HT1080 (cell line): ENCODE measurements at regions not wholly inside any gene's neighbourhood (a gene's known extent, or its start where the extent isn't known, plus 50 kb on each side); places are given as distances from the start of the nearest gene placed in this dataset.
"Not testable (repeated sequence)": the region's sequence is repeated elsewhere in the genome, so short reads cannot be mapped to it uniquely, and the experiment has no call there.

Experiments used
- DNase-seq: peaks from one replicate; pipeline ENCODE4 v3.0.0-alpha.2; 2015; ENCODE audit warnings: low read depth

GRCh38 chr2:18991177-18992168 lies 366.9 kb downstream of the OSR1 start:
- peak; percentile 71 for DNase-seq

DNA sequence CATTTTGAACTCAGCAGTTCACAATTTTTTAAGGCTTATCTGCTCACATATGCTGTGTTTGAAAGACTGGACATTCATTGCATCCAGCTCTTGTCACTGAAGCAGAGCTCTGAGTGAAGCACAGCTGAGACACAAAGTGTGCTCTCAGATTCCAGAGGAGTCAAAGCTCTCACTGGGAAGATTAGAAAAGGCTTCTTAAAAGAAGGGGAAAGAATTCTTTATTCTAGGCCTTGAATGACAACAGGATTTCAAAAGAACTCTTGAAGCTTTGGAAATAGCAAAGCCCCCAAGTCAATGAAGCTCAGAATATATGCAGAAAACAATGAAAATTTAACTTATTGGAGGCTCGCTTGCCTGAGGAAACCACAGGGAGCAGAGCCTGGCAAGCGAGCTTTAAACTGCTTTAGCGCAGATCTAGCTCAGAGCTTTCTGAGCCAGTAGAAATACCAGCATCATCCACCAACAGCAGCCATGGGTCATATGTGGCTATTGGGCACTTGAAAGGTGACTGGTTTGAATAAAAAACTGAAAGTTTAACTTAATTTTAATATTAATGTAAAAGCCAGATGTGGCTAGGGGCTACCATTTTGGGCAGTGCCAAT lies 369.7 kb downstream of the OSR1 start:
- DNase-seq: no peak

- peak; percentile 85 for DNase-seq
Observed at GRCh38 chr2:18987592-18988073, 370.8 kb downstream of the OSR1 start.

- DNase-seq: no peak
Observed at GRCh38 chr2:18987016-18987415, 371.4 kb downstream of the OSR1 start.

DNA sequence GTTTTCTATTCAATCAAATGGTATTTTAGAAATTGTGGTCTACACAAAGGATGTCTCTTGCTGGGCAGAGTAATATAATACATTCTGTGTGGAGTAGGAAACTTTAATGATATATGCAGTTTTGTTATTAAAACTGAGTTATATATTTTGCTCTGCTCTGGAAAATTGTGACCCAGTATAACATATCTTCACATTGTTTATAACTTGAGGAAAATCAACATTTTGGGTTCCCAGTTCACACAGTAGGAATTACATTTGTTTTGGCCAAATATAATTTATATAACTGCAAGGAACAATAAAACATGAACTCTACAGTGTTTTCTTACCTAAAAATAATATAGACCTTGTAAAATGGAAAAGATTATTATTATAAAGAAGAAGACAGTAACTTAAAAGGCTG lies 372.4 kb downstream of the OSR1 start:
- DNase-seq: no peak

DNA sequence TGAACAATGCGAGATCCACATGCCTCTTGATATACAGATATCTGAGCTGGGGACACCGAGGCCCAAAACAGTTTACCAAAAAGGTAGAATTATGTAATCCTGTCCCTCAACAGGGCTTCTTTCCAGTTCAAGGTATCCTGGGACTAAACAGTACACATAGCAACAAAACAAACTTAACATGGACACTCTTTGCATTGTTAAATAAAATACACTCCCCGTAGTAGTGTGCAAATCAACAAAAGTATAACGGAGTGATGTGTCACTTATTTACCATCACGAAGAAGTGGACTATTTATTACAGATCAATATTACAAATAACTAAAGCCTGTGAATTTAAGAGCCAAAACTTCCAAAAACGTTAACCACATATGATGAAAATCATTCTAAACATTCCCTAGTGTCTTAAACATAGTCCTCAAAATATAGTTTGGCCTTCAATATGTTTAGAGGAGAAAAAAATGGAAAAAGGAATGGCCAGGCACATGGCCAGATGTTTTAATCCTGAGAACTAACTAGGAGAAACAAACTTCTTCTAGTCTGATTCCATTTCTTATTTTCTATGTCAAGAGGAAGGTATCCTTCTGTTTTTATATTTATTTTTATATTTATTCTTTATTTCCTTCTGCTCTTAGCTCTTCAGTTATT lies 377.5 kb downstream of the OSR1 start:
- DNase-seq: no peak

DNA sequence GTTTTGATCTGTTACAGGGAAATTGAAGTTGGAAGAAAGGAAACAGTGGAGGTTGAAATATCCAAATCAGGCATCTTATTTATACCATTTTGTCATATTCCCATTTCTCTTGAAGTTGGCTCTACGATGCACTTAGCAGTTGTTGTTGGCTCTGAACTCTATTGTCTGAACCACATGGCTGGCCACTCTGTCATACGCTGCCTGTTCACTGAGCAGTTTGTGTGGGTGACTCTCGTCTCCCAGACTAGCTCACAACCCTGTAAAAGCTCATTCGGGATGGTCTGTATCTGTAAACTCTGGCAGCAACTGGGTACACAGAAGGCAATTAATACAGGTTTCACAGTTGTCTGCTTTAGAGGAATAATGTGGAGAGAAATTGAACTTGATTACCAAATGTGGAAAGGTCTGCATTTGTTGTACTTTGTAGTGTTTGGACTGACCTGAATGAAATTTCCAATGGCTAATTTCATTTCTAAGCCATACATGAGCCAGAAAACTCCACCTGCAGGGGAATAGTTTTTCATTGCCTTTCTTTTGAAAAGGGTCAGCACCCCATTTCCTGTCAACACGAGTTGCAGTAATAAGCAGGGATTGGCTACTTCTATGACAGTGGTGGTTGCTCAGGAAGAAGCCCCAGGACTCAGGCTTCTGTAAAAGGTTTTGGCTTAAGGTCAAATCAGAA lies 378.2 kb downstream of the OSR1 start:
- no peak for DNase-seq

GRCh38 chr2:18977409-18977808 lies 381.0 kb downstream of the OSR1 start:
- no peak for DNase-seq

GRCh38 chr2:18976168-18976961 lies 382.1 kb downstream of the OSR1 start:
- peak; percentile 82 for DNase-seq

- no peak for DNase-seq
Observed at GRCh38 chr2:18975506-18976167, 382.8 kb downstream of the OSR1 start.

- DNase-seq: peak; percentile 53
Observed at GRCh38 chr2:18971628-18972027, 382.3 kb upstream of the NT5C1B start.

- DNase-seq: no peak
Observed at GRCh38 chr2:18971069-18971378, 381.7 kb upstream of the NT5C1B start.

- no peak for DNase-seq
Observed at GRCh38 chr2:18966131-18966530, 376.8 kb upstream of the NT5C1B start.

GRCh38 chr2:18963739-18964256 lies 374.4 kb upstream of the NT5C1B start:
- DNase-seq: not testable (repeated sequence)

DNA sequence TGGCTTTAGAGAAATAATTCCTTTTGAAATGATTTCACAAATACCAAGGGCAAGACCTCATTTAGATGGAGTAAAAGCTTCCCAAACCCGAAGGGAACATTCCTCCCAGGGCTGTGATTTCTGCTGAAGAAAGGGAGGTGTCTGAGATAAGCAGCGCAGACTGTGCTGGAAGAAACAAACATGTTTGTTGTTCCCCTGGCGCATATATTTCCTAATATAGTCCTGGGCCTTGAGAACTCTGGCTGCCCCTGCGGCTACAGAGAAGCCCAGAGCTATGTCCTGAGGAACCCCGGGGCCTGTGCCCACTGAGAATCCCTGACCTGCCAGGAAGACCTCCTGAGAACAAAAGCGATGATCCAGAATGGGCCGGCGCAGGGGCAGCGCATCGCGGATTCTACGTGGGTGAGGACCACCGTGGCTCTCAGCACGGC lies 372.6 kb upstream of the NT5C1B start:
- no peak for DNase-seq

DNA sequence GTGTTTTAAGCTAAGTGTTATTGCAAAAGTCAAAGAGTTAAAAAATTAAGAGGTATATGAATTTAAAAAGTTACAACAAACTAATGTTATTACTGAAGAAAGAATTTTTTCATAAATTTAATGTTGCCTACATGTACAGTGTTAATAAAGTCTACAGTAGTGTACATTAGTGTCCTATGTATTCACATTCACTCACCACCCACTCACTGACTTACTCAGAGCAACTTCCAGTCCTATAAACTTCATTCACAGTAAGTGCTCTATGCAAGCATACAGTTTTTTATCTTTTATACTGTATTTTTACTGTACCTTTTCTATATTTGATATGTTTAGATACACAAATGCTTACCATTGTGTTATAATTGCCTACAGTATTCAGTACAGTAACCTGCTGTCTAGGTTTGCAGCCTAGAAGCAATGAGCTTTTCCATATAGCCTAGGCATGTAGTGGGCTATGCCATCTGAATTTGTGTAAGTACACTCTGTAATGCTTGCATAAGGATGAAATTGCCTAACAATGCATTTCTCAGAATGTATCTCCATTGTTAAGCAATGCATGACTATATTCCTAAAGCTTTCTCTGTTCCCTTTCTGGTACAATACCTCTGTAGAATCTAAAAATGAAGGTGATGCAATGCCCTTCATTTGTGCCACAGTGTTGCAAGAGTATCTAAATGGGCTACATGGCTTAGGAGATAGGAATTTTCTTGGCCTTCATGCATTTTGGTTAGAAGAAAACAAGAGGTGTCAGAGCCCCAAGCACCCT lies 370.8 kb upstream of the NT5C1B start:
- DNase-seq: no peak

DNA sequence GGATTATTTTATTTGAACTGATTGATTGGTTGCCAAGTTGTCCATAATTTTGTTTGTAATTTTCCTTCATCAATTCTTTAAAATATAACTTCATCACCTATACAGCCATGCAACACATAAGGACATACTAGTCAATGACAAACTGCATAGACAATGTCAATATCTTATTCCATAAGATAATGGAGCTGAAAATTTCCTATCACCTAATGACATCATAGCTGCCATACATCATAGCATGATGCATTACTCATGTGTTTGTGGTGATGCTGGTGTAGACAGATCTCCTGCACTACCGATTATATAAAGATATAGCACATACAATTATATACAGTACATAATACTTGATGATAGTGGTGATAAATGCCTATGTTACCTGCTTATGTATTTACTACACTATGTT lies 369.8 kb upstream of the NT5C1B start:
- no peak for DNase-seq

GRCh38 chr2:18957909-18958308 lies 368.5 kb upstream of the NT5C1B start:
- no peak for DNase-seq

DNA sequence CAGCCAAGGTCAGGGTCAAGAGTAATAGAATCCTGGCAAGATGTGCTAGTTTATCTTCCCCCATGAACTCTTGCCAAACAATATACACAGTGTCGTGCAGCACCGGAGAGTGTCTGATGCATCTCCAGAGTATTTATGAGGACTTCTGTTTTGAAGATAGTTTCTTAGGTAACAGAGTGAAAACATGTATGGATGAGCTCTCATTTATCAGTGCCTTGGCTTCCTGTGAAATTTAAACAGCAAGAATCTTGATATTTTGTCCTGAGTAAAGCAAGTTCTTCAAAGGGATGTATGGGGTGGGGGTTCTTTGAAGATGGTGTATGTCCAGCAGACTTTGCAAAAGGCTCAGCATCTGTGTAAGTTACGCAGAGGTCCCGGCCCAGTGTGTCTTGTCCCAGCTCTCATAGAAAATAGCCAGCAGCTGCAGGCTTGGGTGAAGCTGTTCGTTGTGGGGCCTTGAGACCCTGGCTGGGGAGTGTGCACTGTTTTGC lies 361.0 kb upstream of the NT5C1B start:
- peak; percentile 40 for DNase-seq
